Daoy (cell line): ENCODE measurements at regions not wholly inside any gene's neighbourhood (a gene's known extent, or its start where the extent isn't known, plus 50 kb on each side); places are given as distances from the start of the nearest gene placed in this dataset.

Experiments used
- DNase-seq: peaks from one replicate; pipeline ENCODE4 v3.0.0-alpha.2; 2015; ENCODE audit warnings: low read depth

DNA sequence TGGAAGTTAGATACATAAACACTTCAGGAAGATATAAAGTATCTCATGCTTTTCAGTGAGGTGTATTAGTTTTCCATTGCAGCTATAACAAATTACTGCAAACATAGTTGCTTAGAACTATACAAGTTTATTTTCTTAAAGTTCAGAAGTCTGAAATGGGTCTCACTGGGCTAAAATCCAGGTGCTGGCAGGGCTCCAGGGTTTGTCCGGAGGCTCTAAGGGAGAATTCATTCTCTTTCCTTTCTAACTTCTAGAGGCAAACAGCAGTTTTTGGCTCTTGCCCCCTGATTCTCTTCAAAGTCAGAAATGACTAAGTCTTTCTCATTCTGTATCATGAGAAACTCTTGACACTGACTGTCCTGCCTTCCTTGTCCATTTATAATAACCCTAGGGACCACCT is 138.8 kb downstream of the AASDHPPT start:
- DNase-seq, result no peak

GRCh38 chr11:106217456-106217855 is 140.0 kb downstream of the AASDHPPT start:
- no peak for DNase-seq

DNA sequence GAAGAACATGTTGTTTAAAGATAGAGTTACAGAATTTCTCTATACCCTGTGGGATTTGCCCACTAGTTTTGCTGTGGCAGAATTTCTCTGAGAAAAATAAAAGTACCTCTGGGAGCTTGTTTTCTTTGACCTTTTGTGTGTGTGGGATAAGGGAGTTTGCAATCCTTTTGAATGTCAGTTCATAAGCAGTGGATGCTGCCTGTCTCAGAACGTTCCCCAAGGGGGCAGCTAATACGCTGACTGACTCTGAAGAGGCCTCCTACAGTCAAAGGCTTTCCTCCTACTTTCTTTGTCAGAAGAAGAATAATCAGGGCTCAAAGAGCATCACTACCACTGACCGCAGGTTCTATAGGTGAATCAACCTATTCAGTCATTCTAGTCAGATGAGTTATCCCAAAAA is 140.6 kb downstream of the AASDHPPT start:
- no peak for DNase-seq

- no peak for DNase-seq
These were observed 145.2 kb downstream of the AASDHPPT start for GRCh38 chr11:106222626-106223025.

GRCh38 chr11:106224172-106224571 is 146.7 kb downstream of the AASDHPPT start:
- no peak for DNase-seq

DNA sequence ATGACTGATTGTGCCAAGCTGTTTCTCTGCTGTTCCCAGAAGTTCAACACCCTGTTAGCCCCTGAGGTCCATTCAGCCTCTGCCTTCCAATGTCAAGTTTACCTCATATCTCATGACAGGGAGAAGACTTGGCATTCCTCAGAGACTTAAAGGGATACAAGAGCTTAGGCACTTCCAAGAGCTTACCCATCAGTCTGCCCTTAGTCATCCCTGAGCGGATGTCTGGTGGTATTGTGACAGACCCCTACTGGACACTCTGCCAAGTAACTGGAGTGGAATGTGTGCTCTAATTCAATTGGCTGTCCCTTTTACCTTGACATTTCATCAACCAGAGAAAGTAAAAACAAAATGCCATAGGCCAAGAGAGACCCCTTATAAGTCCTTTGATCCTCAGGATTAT is 151.5 kb downstream of the AASDHPPT start:
- DNase-seq, result peak; percentile 24

DNA sequence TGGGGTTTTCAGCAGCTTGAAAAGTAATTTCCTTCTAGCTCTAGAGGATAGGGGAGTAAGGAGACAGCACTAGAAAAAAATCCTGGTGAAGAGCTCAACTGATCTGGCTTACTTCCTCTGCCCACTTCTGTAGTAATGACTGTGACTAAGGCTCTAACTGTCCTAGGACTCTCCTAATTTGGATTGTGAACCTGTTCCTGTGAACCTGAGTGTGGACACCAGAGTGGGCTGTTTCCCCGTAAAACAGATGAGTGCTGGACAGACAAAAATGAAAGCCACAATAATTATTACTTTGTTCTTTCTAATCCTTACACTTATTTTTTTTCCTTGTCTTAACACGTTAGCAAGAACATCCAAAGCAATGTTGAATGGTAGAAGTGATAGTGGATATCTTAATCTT is 154.1 kb downstream of the AASDHPPT start:
- DNase-seq, result peak; percentile 12

DNA sequence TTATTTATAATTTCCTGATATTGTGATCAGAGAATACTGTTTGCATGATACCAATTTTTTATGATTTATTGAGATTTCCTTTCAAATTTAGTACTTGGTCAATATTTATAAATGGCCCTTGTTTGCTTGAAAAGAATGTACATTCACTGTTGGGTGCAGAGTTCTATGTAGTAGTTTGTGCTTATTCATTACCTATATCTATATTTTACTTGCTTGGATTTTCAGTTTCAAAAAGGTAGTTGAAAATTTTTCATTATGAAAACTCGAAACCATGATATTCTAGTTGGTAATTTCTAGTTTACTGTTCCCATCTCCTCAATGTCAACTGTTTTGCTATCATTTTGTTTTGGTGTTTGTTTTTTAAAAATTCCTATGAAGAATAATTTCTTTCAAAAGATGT is 155.7 kb downstream of the AASDHPPT start:
- DNase-seq, result no peak

GRCh38 chr11:106234794-106235193 is 157.3 kb downstream of the AASDHPPT start:
- no peak for DNase-seq

DNA sequence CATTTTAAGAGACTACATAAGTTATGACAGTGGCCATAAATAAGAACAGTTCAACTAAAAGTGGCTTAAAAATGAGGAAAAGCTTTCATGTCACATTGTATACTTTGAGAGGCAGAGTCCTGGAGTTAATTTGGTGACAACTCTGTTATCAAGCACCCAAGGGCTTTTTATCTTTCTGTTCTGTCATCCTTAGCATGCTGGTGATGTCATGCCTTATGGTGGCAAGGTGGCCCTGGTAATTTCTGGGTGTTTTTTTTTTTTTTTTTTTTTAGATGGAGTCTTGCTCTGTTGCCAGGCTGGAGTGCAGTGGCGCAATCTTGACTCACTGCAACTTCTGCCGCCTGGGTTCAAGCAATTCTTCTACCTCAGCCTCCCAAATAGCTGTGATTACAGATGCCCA is 158.8 kb downstream of the AASDHPPT start:
- DNase-seq, result no peak

- DNase-seq, result no peak
These were observed 161.4 kb downstream of the AASDHPPT start for GRCh38 chr11:106238704-106239360.

GRCh38 chr11:106241601-106242257 is 164.3 kb downstream of the AASDHPPT start:
- no peak for DNase-seq

- DNase-seq, result no peak
These were observed 165.4 kb downstream of the AASDHPPT start for GRCh38 chr11:106242718-106243415.

DNA sequence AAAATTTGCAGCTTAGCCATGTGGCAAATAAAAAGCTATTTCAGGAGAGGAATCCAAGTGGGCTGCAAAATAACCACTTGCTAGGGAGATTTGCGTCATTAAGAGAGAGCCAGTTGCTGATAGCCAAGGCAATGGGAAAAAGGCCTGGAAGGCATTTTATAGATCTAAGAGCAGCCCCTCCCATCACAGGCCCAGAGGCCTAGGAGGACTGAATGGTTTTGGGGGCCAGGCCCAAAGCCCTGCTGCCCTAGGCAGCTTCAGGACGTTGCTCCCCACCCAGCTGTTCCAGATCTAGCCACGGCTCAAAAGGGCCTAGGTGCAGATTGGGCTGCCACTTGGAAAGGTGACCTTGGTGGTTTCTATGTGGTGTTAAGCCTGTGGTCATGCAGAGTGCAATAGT is 169.0 kb downstream of the AASDHPPT start:
- no peak for DNase-seq

DNA sequence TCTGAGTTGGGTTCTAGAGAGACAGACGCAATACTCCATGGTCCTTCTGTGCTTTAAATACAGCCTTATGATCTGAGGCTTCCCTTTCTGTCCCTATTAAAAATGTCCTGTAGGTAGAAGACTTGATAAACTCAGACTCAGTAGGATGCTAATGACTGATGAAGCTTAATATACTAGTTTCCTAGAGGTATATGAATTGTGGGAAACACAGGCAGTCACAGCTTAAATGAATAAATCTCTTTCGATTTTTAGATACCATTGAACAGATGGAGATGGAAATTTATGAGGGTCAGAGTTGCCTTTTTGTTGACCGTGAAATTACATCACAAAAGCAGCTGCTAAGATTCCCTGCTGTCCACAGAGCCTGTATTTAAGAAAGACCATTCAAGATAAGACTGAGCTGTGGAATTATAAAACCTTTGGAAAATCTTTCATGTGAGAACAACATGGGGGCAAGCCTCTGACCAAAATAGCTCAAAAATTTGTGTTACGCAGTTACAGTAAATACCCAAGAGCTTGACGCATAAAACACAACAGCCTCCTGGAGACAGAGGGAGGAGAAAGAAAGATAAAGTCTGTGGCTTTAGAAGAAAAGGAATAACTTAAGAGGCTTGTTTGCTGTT is 172.3 kb downstream of the AASDHPPT start:
- DNase-seq, result no peak

- no peak for DNase-seq
These were observed 185.4 kb downstream of the AASDHPPT start for GRCh38 chr11:106262852-106263251.

DNA sequence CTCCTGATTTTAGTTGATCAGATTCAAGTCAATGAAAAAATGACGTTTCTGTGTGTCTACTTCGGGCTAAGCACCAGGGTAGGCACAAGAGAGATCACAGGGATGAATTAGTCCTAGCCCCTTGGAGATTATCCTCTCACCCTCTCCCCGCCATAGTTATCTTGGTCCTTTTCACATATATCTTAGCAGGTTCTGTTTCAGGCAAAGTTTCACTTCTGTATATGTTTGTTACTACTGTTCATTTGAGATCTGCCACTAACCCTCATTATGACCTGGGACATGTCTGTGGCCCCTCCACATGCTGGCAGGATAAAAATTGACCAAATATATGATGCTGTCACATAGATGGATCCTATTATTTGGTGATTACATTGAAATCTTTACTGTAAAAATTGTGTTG is 186.1 kb downstream of the AASDHPPT start:
- DNase-seq, result no peak

- DNase-seq, result no peak
These were observed 193.6 kb downstream of the AASDHPPT start for GRCh38 chr11:106271086-106271485.

- no peak for DNase-seq
These were observed 194.2 kb downstream of the AASDHPPT start for GRCh38 chr11:106271686-106272085.

- no peak for DNase-seq
These were observed 197.7 kb downstream of the AASDHPPT start for GRCh38 chr11:106275151-106275550.

DNA sequence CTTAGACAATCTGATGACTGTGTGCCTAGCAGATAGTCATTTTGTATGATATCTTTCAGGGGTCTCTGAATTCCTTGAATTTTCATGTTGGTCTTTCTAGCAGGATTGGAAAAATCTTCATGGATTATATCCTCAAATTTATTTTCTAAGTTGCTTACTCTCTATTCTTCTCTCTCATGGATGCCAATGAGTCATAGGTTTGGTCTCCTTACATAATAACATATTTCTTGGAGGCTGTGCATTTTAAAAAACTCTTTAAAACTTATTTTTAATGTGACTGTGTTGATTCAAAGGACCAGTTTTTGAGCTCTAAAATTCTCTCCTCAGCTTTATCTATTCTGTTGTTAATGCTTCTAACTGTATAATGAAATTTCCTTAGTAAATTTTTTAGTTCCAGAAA is 198.7 kb downstream of the AASDHPPT start:
- no peak for DNase-seq

DNA sequence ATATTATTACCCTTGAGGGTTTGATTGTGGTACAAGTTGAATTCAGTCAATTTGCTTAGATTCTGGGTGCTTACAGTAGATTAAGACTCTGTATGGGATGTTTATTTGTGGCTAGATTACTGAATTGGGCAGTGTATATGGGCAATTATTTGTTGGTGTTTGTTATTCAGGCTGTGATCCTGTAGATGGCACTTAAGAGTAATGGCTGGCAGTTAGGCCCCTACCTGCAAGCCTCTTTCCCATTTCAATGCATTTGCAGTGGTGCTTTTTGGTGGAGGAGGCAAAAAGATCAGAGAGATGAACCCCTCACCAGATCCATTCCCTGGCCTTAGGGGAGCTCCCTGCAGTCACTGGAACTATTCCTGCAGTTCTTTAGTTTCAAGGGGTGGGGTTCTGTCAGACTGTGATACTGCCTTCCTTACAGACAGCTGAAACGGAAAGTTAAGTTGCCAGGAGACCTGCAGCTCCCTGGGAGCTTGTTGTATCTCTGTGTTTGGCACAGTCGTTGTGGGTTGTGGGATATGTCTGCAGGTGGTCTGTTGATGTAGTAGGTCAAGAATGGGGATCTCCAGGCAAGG is 199.5 kb downstream of the AASDHPPT start:
- DNase-seq, result no peak
